ENCODE measurements at regions not wholly inside any gene's neighbourhood (a gene's known extent, or its start where the extent isn't known, plus 50 kb on each side); places are given as distances from the start of the nearest gene placed in this dataset.

- TF ChIP-seq, protein P1, sequence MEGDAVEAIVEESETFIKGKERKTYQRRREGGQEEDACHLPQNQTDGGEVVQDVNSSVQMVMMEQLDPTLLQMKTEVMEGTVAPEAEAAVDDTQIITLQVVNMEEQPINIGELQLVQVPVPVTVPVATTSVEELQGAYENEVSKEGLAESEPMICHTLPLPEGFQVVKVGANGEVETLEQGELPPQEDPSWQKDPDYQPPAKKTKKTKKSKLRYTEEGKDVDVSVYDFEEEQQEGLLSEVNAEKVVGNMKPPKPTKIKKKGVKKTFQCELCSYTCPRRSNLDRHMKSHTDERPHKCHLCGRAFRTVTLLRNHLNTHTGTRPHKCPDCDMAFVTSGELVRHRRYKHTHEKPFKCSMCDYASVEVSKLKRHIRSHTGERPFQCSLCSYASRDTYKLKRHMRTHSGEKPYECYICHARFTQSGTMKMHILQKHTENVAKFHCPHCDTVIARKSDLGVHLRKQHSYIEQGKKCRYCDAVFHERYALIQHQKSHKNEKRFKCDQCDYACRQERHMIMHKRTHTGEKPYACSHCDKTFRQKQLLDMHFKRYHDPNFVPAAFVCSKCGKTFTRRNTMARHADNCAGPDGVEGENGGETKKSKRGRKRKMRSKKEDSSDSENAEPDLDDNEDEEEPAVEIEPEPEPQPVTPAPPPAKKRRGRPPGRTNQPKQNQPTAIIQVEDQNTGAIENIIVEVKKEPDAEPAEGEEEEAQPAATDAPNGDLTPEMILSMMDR (IDR thresholded peaks at IDR 0.05; ENCODE audit: poor library complexity): no peak
- TF ChIP-seq EZH2 (IDR thresholded peaks at IDR 0.05; ENCODE audit: borderline replicate concordance): no peak
These were observed 204.6 kb upstream of the DIAPH2 start for GRCh38 chrX:96480081-96480480.
